Stimulated activated CD8-positive, alpha-beta memory T cell treated with anti-CD3 and anti-CD28 coated beads, Interleukin-4, amount 100 ng/mL, for 24 hours (primary cell): ENCODE measurements at regions not wholly inside any gene's neighbourhood (a gene's known extent, or its start where the extent isn't known, plus 50 kb on each side); places are given as distances from the start of the nearest gene placed in this dataset.
"Not testable (repeated sequence)": the region's sequence is repeated elsewhere in the genome, so short reads cannot be mapped to it uniquely, and the experiment has no call there.

Experiments used
- DNase-seq: peaks from one replicate; pipeline ENCODE4 v3.0.0-alpha.2; 2020; ENCODE audit warnings: low read depth

GRCh38 chr5:164300295-164300694 is 794.9 kb downstream of the MAT2B start:
- DNase-seq = no peak

- no peak for DNase-seq
These were observed 795.7 kb downstream of the MAT2B start for GRCh38 chr5:164301136-164301535.

GRCh38 chr5:164301708-164302107 is 796.3 kb downstream of the MAT2B start:
- DNase-seq = no peak

GRCh38 chr5:164302533-164303235 is 797.3 kb downstream of the MAT2B start:
- DNase-seq = no peak

- DNase-seq = no peak
These were observed 798.3 kb downstream of the MAT2B start for GRCh38 chr5:164303646-164304215.

- no peak for DNase-seq
These were observed 801.2 kb downstream of the MAT2B start for GRCh38 chr5:164306662-164307061.

- no peak for DNase-seq
These were observed 807.4 kb downstream of the MAT2B start for GRCh38 chr5:164312801-164313200.

GRCh38 chr5:164317676-164318075 is 812.3 kb downstream of the MAT2B start:
- no peak for DNase-seq

GRCh38 chr5:164319161-164319560 is 813.7 kb downstream of the MAT2B start:
- DNase-seq = no peak

- DNase-seq = no peak
These were observed 818.8 kb downstream of the MAT2B start for GRCh38 chr5:164324239-164324638.

- DNase-seq = no peak
These were observed 820.8 kb downstream of the MAT2B start for GRCh38 chr5:164326219-164326618.

- DNase-seq = not testable (repeated sequence)
These were observed 821.7 kb downstream of the MAT2B start for GRCh38 chr5:164327166-164327565.

- DNase-seq = no peak
These were observed 827.2 kb downstream of the MAT2B start for GRCh38 chr5:164332349-164333196.

GRCh38 chr5:164335837-164336236 is 830.4 kb downstream of the MAT2B start:
- DNase-seq = no peak

GRCh38 chr5:164336276-164336675 is 830.9 kb downstream of the MAT2B start:
- DNase-seq = no peak

- no peak for DNase-seq
These were observed 831.5 kb downstream of the MAT2B start for GRCh38 chr5:164336906-164337305.

- DNase-seq = no peak
These were observed 835.7 kb downstream of the MAT2B start for GRCh38 chr5:164341056-164341619.

- DNase-seq = no peak
These were observed 839.9 kb downstream of the MAT2B start for GRCh38 chr5:164345173-164345849.

GRCh38 chr5:164345853-164346252 is 840.4 kb downstream of the MAT2B start:
- no peak for DNase-seq

- DNase-seq = no peak
These were observed 841.6 kb downstream of the MAT2B start for GRCh38 chr5:164346785-164347630.

- DNase-seq = no peak
These were observed 844.8 kb downstream of the MAT2B start for GRCh38 chr5:164350236-164350635.
